NB4 (cell line): ENCODE measurements at regions not wholly inside any gene's neighbourhood (a gene's known extent, or its start where the extent isn't known, plus 50 kb on each side); places are given as distances from the start of the nearest gene placed in this dataset.
"Not testable (repeated sequence)": the region's sequence is repeated elsewhere in the genome, so short reads cannot be mapped to it uniquely, and the experiment has no call there.

ENCODE experiments used
- DNase-seq: peaks from one replicate; pipeline ENCODE4 v3.0.0; 2010; ENCODE audit warnings: low read depth
- H3K4me3 ChIP-seq: one replicate; pipeline ENCODE4 v1.5.1; 2011; ENCODE audit warnings: mild to moderate bottlenecking, low read depth, low read length, moderate library complexity
- CTCF ChIP-seq: IDR thresholded peaks from one replicate; pipeline ENCODE4 v1.5.1; 2012; ENCODE audit warnings: low read depth, low read length
- MAX ChIP-seq: IDR thresholded peaks from 2 replicates; pipeline ENCODE4 v1.6.1; 2011; ENCODE audit warnings: low read depth, low read length
- MYC ChIP-seq: IDR thresholded peaks from 2 replicates; pipeline ENCODE4 v1.6.1; 2011; ENCODE audit warnings: low read depth, low read length
- POLR2A ChIP-seq: IDR thresholded peaks from 2 replicates; pipeline ENCODE4 v1.6.1; 2011; ENCODE audit warnings: mild to moderate bottlenecking; ENCODE audit not compliant: insufficient read length; ENCODE audit errors: extremely low read depth

- TF ChIP-seq MYC (no peak), MAX (no peak), POLR2A (no peak), CTCF (no peak)
- H3K4me3 ChIP-seq, result no peak overlapping the region
- no peak for DNase-seq
These were observed 602.5 kb upstream of the RGMB start for GRCh38 chr5:98170994-98171393.

GRCh38 chr5:98173334-98173733 is 600.1 kb upstream of the RGMB start:
- no peak for DNase-seq
- no peak for TF ChIP-seq MAX
- TF ChIP-seq CTCF, result no peak
- TF ChIP-seq MYC, result no peak
- TF ChIP-seq POLR2A, result no peak
- H3K4me3 ChIP-seq, result no peak overlapping the region

- no peak for DNase-seq
- TF ChIP-seq POLR2A, result no peak
- no peak for TF ChIP-seq MYC
- no peak for TF ChIP-seq MAX
- TF ChIP-seq CTCF, result no peak
- H3K4me3 ChIP-seq, result no peak overlapping the region
These were observed 598.0 kb upstream of the RGMB start for GRCh38 chr5:98175474-98175873.

GRCh38 chr5:98179791-98180755 is 593.4 kb upstream of the RGMB start:
- no peak overlapping the region for H3K4me3 ChIP-seq
- TF ChIP-seq MYC (no peak), MAX (no peak)
- no peak for DNase-seq

GRCh38 chr5:98186128-98186527 is 587.3 kb upstream of the RGMB start:
- no peak for DNase-seq
- no peak overlapping the region for H3K4me3 ChIP-seq
- no peak for TF ChIP-seq MYC
- TF ChIP-seq POLR2A, result no peak
- no peak for TF ChIP-seq CTCF
- TF ChIP-seq MAX, result no peak

GRCh38 chr5:98187945-98188344 is 585.5 kb upstream of the RGMB start:
- no peak for DNase-seq
- no peak overlapping the region for H3K4me3 ChIP-seq
- TF ChIP-seq MAX (no peak), MYC (no peak), POLR2A (no peak), CTCF (no peak)

- H3K4me3 ChIP-seq, DNase-seq: not testable (repeated sequence)
These were observed 583.1 kb upstream of the RGMB start for GRCh38 chr5:98190344-98190743.
